ENCODE measurements at regions not wholly inside any gene's neighbourhood (a gene's known extent, or its start where the extent isn't known, plus 50 kb on each side); places are given as distances from the start of the nearest gene placed in this dataset.

DNA sequence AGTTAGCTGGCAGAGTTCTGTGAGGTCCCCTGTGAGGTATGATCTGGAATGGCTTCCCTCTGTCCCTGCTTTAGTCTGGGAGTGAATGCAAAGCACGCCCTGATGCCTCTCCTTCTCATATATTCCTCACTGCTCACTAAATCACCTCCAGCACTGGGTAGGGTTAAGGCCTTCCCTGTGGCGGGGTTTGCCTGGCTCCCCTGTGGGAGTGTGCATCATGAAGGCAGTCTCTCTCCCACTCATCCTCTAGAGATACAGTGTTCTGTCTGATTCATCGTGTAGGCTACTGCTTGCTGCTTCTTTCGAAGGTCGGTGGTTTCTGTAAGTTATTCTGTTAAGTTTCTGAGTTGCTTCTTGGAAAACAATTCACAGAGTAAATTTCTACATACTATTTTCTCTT lies 420.0 kb upstream of the EYS start (continued):
- TF ChIP-seq, protein P1, sequence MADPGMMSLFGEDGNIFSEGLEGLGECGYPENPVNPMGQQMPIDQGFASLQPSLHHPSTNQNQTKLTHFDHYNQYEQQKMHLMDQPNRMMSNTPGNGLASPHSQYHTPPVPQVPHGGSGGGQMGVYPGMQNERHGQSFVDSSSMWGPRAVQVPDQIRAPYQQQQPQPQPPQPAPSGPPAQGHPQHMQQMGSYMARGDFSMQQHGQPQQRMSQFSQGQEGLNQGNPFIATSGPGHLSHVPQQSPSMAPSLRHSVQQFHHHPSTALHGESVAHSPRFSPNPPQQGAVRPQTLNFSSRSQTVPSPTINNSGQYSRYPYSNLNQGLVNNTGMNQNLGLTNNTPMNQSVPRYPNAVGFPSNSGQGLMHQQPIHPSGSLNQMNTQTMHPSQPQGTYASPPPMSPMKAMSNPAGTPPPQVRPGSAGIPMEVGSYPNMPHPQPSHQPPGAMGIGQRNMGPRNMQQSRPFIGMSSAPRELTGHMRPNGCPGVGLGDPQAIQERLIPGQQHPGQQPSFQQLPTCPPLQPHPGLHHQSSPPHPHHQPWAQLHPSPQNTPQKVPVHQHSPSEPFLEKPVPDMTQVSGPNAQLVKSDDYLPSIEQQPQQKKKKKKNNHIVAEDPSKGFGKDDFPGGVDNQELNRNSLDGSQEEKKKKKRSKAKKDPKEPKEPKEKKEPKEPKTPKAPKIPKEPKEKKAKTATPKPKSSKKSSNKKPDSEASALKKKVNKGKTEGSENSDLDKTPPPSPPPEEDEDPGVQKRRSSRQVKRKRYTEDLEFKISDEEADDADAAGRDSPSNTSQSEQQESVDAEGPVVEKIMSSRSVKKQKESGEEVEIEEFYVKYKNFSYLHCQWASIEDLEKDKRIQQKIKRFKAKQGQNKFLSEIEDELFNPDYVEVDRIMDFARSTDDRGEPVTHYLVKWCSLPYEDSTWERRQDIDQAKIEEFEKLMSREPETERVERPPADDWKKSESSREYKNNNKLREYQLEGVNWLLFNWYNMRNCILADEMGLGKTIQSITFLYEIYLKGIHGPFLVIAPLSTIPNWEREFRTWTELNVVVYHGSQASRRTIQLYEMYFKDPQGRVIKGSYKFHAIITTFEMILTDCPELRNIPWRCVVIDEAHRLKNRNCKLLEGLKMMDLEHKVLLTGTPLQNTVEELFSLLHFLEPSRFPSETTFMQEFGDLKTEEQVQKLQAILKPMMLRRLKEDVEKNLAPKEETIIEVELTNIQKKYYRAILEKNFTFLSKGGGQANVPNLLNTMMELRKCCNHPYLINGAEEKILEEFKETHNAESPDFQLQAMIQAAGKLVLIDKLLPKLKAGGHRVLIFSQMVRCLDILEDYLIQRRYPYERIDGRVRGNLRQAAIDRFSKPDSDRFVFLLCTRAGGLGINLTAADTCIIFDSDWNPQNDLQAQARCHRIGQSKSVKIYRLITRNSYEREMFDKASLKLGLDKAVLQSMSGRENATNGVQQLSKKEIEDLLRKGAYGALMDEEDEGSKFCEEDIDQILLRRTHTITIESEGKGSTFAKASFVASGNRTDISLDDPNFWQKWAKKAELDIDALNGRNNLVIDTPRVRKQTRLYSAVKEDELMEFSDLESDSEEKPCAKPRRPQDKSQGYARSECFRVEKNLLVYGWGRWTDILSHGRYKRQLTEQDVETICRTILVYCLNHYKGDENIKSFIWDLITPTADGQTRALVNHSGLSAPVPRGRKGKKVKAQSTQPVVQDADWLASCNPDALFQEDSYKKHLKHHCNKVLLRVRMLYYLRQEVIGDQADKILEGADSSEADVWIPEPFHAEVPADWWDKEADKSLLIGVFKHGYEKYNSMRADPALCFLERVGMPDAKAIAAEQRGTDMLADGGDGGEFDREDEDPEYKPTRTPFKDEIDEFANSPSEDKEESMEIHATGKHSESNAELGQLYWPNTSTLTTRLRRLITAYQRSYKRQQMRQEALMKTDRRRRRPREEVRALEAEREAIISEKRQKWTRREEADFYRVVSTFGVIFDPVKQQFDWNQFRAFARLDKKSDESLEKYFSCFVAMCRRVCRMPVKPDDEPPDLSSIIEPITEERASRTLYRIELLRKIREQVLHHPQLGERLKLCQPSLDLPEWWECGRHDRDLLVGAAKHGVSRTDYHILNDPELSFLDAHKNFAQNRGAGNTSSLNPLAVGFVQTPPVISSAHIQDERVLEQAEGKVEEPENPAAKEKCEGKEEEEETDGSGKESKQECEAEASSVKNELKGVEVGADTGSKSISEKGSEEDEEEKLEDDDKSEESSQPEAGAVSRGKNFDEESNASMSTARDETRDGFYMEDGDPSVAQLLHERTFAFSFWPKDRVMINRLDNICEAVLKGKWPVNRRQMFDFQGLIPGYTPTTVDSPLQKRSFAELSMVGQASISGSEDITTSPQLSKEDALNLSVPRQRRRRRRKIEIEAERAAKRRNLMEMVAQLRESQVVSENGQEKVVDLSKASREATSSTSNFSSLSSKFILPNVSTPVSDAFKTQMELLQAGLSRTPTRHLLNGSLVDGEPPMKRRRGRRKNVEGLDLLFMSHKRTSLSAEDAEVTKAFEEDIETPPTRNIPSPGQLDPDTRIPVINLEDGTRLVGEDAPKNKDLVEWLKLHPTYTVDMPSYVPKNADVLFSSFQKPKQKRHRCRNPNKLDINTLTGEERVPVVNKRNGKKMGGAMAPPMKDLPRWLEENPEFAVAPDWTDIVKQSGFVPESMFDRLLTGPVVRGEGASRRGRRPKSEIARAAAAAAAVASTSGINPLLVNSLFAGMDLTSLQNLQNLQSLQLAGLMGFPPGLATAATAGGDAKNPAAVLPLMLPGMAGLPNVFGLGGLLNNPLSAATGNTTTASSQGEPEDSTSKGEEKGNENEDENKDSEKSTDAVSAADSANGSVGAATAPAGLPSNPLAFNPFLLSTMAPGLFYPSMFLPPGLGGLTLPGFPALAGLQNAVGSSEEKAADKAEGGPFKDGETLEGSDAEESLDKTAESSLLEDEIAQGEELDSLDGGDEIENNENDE (IDR thresholded peaks at IDR 0.05; ENCODE audit: insufficient replicate concordance, low read length) = no peak
- no peak for TF ChIP-seq NANOG (IDR thresholded peaks at IDR 0.05; ENCODE audit: insufficient read depth, low read depth, low read length, poor library complexity, severe bottlenecking)
- no peak for TF ChIP-seq EP300 (IDR thresholded peaks at IDR 0.05; ENCODE audit: borderline replicate concordance in 1 of 2, low read depth in 2 of 2, low read length in 2 of 2)
- TF ChIP-seq BCL11A (IDR thresholded peaks at IDR 0.05; ENCODE audit: low read depth in 2 of 2, low read length in 2 of 2) = no peak
- TF ChIP-seq POLR2AphosphoS5 (IDR thresholded peaks at IDR 0.05; ENCODE audit: low read depth, low read length) = no peak
- TF ChIP-seq, protein P2, sequence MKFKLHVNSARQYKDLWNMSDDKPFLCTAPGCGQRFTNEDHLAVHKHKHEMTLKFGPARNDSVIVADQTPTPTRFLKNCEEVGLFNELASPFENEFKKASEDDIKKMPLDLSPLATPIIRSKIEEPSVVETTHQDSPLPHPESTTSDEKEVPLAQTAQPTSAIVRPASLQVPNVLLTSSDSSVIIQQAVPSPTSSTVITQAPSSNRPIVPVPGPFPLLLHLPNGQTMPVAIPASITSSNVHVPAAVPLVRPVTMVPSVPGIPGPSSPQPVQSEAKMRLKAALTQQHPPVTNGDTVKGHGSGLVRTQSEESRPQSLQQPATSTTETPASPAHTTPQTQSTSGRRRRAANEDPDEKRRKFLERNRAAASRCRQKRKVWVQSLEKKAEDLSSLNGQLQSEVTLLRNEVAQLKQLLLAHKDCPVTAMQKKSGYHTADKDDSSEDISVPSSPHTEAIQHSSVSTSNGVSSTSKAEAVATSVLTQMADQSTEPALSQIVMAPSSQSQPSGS (IDR thresholded peaks at IDR 0.05; ENCODE audit: low read length) = no peak
- TF ChIP-seq JUN (IDR thresholded peaks at IDR 0.05; ENCODE audit: low read depth, low read length) = no peak

Data from H1 (cell line).